Breast epithelium (tissue), 4 donors: ENCODE measurements at regions not wholly inside any gene's neighbourhood (a gene's known extent, or its start where the extent isn't known, plus 50 kb on each side); places are given as distances from the start of the nearest gene placed in this dataset.

Source experiments
- DNase-seq, 2 donors: peaks; one replicate each; pipeline ENCODE4 v3.0.0-alpha.2; 2019; ENCODE audit warnings: low spot score in 2 of 2
- H3K27ac ChIP-seq, 2 donors: fragments of 200-600 bp; sonication (generic) in 1 of 2; one replicate each; pipeline ENCODE4 v1.5.1; 2016 to 2019; ENCODE audit warnings: mild to moderate bottlenecking in 1 of 2
- H3K27me3 ChIP-seq, 2 donors: fragments of 200-600 bp; sonication (generic) in 1 of 2; one replicate each; pipeline versions ENCODE4 v1.5.1 to v1.6.0; 2017 to 2019; ENCODE audit warnings: control low read depth in 1 of 2, mild to moderate bottlenecking in 1 of 2
- H3K36me3 ChIP-seq: fragments of 200-600 bp; one replicate; pipeline ENCODE4 v1.5.1; 2019
- H3K4me1 ChIP-seq, 2 donors: fragments of 200-600 bp; sonication (generic); one replicate each; pipeline ENCODE4 v1.5.1; 2016 to 2019; ENCODE audit warnings: control low read depth in 1 of 2
- H3K4me3 ChIP-seq, 3 donors: fragments of 200-600 bp; sonication (generic); 1 replicate in 2 of 3; 2 replicates in 1 of 3; pipeline ENCODE4 v1.5.1; 2016 to 2019; ENCODE audit warnings: mild to moderate bottlenecking in 3 of 3, moderate library complexity in 2 of 3
- H3K9me3 ChIP-seq, 2 donors: fragments of 200-600 bp; sonication (generic) in 1 of 2; one replicate each; pipeline ENCODE4 v1.5.1; 2016 to 2019; ENCODE audit warnings: control low read depth in 1 of 2
- POLR2A ChIP-seq: fragments of 450-650 bp; IDR thresholded peaks from one replicate; pipeline ENCODE4 v1.6.1; 2016; ENCODE audit warnings: antibody characterized with exemption, mild to moderate bottlenecking, moderate library complexity
- POLR2AphosphoS5 ChIP-seq, 3 donors: sonication (generic); formaldehyde crosslinking; IDR thresholded peaks; one replicate each; pipeline ENCODE4 v1.6.1; 2017; ENCODE audit warnings: antibody characterized with exemption in 3 of 3
- intact Hi-C: fragments of 100-400 bp; cut with DNase I; formaldehyde crosslinking; loops from one replicate; pipeline ENCODE4 v1.15.1; 2023; ENCODE audit warnings: low total_unique reads
- TF ChIP-seq, protein P1 (sequence below), 3 donors: fragments of 450-650 bp; IDR thresholded peaks; one replicate each; pipeline ENCODE4 v1.5.1; 2016 to 2017; ENCODE audit warnings: antibody characterized with exemption in 3 of 3, mild to moderate bottlenecking in 3 of 3, moderate library complexity in 3 of 3

DNA sequence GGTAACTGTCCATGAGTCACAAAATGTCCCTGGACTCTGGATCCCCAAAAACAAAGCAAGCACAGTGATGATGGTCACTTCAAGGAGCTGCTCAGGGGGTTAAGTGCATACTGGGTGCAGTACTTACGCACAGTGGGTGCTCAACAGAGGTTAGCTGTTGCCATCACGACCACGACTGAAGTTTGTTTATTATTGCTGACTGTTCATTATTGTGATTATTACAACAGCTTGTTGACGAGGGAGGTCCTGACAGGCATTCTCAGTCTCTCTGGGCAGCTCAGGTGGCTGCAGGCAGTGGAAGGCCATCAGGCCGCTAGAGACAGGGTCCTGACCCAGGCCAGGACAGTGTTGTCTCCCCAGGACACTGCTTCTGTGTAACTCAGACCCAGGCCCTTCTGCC, 418.8 kb downstream of the SHANK2 start:
- TF ChIP-seq POLR2AphosphoS5 (IDR thresholded peaks at IDR 0.05) (no peak), POLR2A (no peak)
- TF ChIP-seq, protein P1, sequence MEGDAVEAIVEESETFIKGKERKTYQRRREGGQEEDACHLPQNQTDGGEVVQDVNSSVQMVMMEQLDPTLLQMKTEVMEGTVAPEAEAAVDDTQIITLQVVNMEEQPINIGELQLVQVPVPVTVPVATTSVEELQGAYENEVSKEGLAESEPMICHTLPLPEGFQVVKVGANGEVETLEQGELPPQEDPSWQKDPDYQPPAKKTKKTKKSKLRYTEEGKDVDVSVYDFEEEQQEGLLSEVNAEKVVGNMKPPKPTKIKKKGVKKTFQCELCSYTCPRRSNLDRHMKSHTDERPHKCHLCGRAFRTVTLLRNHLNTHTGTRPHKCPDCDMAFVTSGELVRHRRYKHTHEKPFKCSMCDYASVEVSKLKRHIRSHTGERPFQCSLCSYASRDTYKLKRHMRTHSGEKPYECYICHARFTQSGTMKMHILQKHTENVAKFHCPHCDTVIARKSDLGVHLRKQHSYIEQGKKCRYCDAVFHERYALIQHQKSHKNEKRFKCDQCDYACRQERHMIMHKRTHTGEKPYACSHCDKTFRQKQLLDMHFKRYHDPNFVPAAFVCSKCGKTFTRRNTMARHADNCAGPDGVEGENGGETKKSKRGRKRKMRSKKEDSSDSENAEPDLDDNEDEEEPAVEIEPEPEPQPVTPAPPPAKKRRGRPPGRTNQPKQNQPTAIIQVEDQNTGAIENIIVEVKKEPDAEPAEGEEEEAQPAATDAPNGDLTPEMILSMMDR (IDR thresholded peaks at IDR 0.05), result no peak
- DNase-seq, result no peak
- Histone ChIP-seq H3K36me3 (no peaks in the 10 kb centered on the region), H3K9me3 (peaks cover 0 to 3% of the 10 kb centered on the region in 2 donors), H3K4me3 (no peak overlapping the region), H3K27ac (no peak overlapping the region), H3K27me3 (peaks cover 0 to 6% of the 10 kb centered on the region in 2 donors), H3K4me1 (no peaks in the 10 kb centered on the region)
- intact Hi-C loops, result no loop called here

DNA sequence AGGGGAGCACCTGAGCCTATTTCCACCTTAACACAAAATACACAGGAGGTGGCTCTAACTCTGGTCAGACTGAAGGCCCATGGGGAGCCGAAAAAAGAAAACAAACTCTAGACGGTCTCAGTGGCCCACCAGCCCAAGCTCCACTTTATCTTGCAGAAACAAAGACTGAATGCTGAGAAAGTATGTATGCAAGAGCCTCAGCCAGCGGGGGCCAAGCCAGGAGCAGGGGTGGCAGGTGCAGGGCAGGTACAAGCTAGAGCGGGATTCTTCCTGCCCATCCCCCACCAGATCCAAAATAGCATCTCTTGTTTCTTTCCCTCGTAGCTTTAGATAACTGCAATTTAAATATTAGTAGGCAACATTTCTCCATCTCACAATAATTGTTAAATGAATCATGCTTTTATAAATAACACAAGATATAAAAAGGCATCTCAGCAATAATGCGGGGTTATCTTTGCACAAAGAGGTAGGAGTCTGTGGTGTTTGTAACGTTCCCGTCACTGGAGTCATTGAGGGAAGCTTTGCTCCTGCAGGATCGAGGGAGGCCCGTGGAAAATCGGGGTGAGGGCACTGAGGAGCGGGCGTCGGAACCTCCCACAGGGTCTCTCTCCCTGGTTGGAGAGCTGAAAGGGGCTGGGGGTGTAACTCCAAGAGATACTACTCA, 418.0 kb downstream of the SHANK2 start:
- Histone ChIP-seq H3K9me3 (peaks cover 0 to 6% of the 10 kb centered on the region in 2 donors), H3K27ac (no peak overlapping the region), H3K36me3 (no peaks in the 10 kb centered on the region), H3K4me3 (no peak overlapping the region), H3K4me1 (no peaks in the 10 kb centered on the region), H3K27me3 (peaks cover 0 to 6% of the 10 kb centered on the region in 2 donors)
- TF ChIP-seq, protein P1 (IDR thresholded peaks at IDR 0.05), result no peak
- TF ChIP-seq POLR2AphosphoS5 (IDR thresholded peaks at IDR 0.05) (no peak), POLR2A (no peak)
- intact Hi-C loops, result no loop called here
- DNase-seq, result no peak

DNA sequence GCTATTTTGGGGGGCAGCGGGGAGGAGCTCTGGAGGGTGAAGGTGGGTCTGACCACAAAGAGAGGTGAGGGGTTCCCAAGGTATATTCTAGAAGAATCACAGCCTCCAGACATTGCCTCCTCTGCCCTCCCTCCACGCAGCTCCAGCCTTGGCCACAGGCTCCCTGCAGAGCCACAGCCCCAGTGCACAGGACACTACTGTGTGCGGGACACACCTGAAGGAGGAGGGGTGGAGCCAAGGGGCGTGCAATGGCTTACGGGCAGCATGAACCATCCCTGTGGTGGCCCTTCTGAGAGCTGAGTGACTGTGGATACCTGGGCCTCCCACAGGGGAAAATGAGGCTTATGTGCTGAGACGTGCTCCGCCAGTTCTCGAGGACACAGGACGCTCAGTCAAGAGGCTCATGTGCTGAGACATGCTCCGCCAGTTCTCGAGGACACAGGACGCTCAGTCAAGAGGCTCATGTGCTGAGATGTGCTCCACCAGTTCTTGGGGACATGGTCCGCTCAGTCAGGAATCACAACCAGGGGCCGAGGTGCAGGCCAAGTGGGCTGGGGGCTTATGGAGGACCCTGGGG, 417.3 kb downstream of the SHANK2 start:
- DNase-seq, result no peak
- Histone ChIP-seq H3K36me3 (no peaks in the 10 kb centered on the region), H3K9me3 (peaks cover 0 to 6% of the 10 kb centered on the region in 2 donors), H3K27ac (no peak overlapping the region), H3K4me1 (no peaks in the 10 kb centered on the region), H3K4me3 (no peak overlapping the region), H3K27me3 (peaks cover 0 to 6% of the 10 kb centered on the region in 2 donors)
- TF ChIP-seq POLR2AphosphoS5 (IDR thresholded peaks at IDR 0.05) (no peak), POLR2A (no peak)
- TF ChIP-seq, protein P1 (IDR thresholded peaks at IDR 0.05), result no peak
- intact Hi-C loops, result loop anchor here (5.0 kb wide), 1 partner anchor 498 kb away; no protein-coding TSS in a partner anchor

DNA sequence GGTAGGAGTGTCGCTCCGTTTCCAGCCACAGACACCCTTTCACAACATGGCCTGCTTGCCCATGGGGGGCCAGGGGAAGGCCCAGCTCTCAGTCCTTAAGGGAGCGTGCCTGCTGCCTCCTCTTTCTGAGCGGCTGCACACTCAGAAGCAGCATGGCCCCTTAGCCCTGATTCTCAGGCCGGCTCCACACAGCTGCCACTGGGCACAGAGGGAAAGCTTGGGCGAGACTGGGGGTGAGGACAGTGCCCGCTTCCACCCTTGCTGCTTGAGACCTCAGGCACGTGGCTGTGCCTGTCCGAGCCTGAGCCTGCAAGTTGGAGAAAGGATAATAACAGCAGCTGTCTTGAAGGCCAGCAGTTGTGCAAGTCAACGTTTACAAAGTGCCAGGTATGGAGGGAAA, 416.3 kb downstream of the SHANK2 start:
- H3K4me1 ChIP-seq, result no peaks in the 10 kb centered on the region
- H3K9me3 ChIP-seq, result peaks cover 0 to 6% of the 10 kb centered on the region in 2 donors
- intact Hi-C loops, result loop anchor here (5.0 kb wide), 1 partner anchor 499 kb away; no protein-coding TSS in a partner anchor
- H3K36me3 ChIP-seq, result no peaks in the 10 kb centered on the region
- TF ChIP-seq, protein P1 (IDR thresholded peaks at IDR 0.05), result no peak
- no peak for TF ChIP-seq POLR2AphosphoS5 (IDR thresholded peaks at IDR 0.05)
- TF ChIP-seq POLR2A, result no peak
- H3K27me3 ChIP-seq, result peaks cover 0 to 6% of the 10 kb centered on the region in 2 donors
- H3K27ac ChIP-seq, result no peak overlapping the region
- DNase-seq, result no peak
- H3K4me3 ChIP-seq, result no peak overlapping the region

DNA sequence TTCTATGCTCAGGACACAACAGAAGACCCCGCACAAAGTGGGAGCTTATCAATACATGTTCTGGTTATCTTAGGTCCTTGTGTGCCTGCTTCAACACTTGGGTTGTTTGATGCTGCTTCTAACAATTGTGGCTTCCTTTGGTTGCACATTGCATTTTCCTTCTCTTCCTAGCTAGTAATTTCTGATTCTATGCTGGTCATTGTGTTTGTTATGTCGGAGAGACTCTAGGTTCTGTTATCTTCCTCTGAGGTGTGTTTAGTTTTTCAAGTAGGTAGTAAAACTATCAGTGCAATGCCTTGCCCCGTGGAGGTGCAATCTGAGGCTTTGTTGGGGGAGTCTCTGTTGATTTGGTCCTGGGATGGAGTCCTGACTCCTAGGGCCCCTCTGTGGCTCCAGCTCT, 414.2 kb downstream of the SHANK2 start:
- no peaks in the 10 kb centered on the region for H3K27me3 ChIP-seq
- no peaks in the 10 kb centered on the region for H3K36me3 ChIP-seq
- H3K9me3 ChIP-seq, result peaks cover 0 to 6% of the 10 kb centered on the region in 2 donors
- intact Hi-C loops, result loop anchor here (5.0 kb wide), 1 partner anchor 501 kb away; no protein-coding TSS in a partner anchor
- DNase-seq, result no peak
- H3K27ac ChIP-seq, result no peak overlapping the region
- TF ChIP-seq POLR2AphosphoS5 (IDR thresholded peaks at IDR 0.05) (no peak), POLR2A (no peak)
- TF ChIP-seq, protein P1 (IDR thresholded peaks at IDR 0.05), result no peak
- H3K4me1 ChIP-seq, result no peaks in the 10 kb centered on the region
- H3K4me3 ChIP-seq, result no peak overlapping the region
